ENCODE measurements at regions not wholly inside any gene's neighbourhood (a gene's known extent, or its start where the extent isn't known, plus 50 kb on each side); places are given as distances from the start of the nearest gene placed in this dataset.

DNA sequence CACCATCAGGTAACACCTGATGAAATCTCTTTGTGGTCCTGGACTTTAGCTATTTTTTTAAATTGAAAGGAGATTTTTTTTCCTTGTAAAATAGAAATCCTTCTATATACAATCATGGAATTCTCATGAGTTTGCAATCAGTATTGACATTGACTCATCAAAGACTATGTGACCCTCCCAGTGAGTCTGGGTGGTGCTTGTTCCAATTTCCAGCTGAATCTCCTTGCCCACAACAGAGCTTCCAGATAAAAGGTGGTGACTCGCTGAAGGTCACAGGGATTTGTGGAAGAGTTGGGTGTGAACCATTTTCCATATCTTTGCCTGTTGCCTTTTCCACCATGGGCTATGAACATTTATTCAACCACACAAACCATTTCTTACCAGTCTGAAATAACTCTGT, 486.6 kb downstream of the AJAP1 start:
- TF ChIP-seq, protein P1, sequence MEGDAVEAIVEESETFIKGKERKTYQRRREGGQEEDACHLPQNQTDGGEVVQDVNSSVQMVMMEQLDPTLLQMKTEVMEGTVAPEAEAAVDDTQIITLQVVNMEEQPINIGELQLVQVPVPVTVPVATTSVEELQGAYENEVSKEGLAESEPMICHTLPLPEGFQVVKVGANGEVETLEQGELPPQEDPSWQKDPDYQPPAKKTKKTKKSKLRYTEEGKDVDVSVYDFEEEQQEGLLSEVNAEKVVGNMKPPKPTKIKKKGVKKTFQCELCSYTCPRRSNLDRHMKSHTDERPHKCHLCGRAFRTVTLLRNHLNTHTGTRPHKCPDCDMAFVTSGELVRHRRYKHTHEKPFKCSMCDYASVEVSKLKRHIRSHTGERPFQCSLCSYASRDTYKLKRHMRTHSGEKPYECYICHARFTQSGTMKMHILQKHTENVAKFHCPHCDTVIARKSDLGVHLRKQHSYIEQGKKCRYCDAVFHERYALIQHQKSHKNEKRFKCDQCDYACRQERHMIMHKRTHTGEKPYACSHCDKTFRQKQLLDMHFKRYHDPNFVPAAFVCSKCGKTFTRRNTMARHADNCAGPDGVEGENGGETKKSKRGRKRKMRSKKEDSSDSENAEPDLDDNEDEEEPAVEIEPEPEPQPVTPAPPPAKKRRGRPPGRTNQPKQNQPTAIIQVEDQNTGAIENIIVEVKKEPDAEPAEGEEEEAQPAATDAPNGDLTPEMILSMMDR (IDR thresholded peaks at IDR 0.05), result no peak
- no peak for TF ChIP-seq POLR2A (IDR thresholded peaks at IDR 0.05)
- TF ChIP-seq EP300 (IDR thresholded peaks at IDR 0.05), result no peak
- TF ChIP-seq POLR2AphosphoS5 (IDR thresholded peaks at IDR 0.05), result no peak
